Ovary (tissue), 7 donors: ENCODE measurements at regions not wholly inside any gene's neighbourhood (a gene's known extent, or its start where the extent isn't known, plus 50 kb on each side); places are given as distances from the start of the nearest gene placed in this dataset.

Experiments
- DNase-seq, 5 donors: peaks; one replicate each; pipeline ENCODE4 v3.0.0-alpha.2; 2019 to 2020
- H3K27ac ChIP-seq, 2 donors: fragments of 200-600 bp; one replicate each; pipeline versions ENCODE4 v1.5.1 to v1.8.0; 2019 to 2022
- H3K27me3 ChIP-seq: fragments of 200-600 bp; one replicate; pipeline ENCODE4 v1.8.0; 2022
- H3K36me3 ChIP-seq: fragments of 200-600 bp; sonication (generic); one replicate; pipeline ENCODE4 v1.5.1; 2019
- H3K4me1 ChIP-seq: one replicate; pipeline ENCODE4 v1.8.1; 2013; ENCODE audit warnings: mild to moderate bottlenecking, moderate library complexity; ENCODE audit not compliant: insufficient read depth
- H3K4me3 ChIP-seq: fragments of 200-600 bp; sonication (generic); one replicate; pipeline ENCODE4 v1.5.1; 2017
- H3K9me3 ChIP-seq, 2 donors: fragments of 200-600 bp in 1 of 2; sonication (generic) in 1 of 2; one replicate each; pipeline versions ENCODE4 v1.5.1 to v1.8.1; 2013 to 2019; ENCODE audit warnings: mild to moderate bottlenecking in 1 of 2, moderate library complexity in 1 of 2
- CTCF ChIP-seq, 3 donors: fragments of 450-650 bp in 2 of 3; fragments of 200-600 bp in 1 of 3; IDR thresholded peaks; one replicate each; pipeline versions ENCODE4 v1.5.1 to v1.8.0; 2016 to 2022; ENCODE audit warnings: antibody characterized with exemption in 3 of 3, mild to moderate bottlenecking in 1 of 3
- EP300 ChIP-seq: sonication (generic); formaldehyde crosslinking; IDR thresholded peaks from one replicate; pipeline ENCODE4 v1.6.1; 2017; ENCODE audit warnings: antibody characterized with exemption
- POLR2A ChIP-seq: fragments of 450-650 bp; IDR thresholded peaks from one replicate; pipeline ENCODE4 v1.6.1; 2017; ENCODE audit warnings: antibody characterized with exemption, mild to moderate bottlenecking, moderate library complexity
- WGBS, 3 donors: extraction: QIAGEN DNeasy Blood & Tissue Kit in 1 of 3; methylation state at CpG; one replicate each; pipeline versions ENCODE4 v1.1.5 to v1.1.7; 2013 to 2017; 5-methylcytosine and 5-hydroxymethylcytosine counted together
- intact Hi-C, 4 donors: fragments of 100-400 bp; cut with DNase I; formaldehyde crosslinking; loops; one replicate each; pipeline versions ENCODE4 v1.11.0 to v1.15.1; 2022 to 2023
- donor health status: DM: no; HTN: no; CAD: no; lungs with moderate emphysema.
- donor health status: DM: no; HTN: no; CAD: no.
- donor health status: Bipolar disorder and iron deficiency.
- donor health status: DM: no; HTN: no; CAD: no.
- donor health status: DM: yes; HTN: yes; CAD: no.

GRCh38 chr11:22476589-22476988 is 138.4 kb downstream of the SLC17A6 start:
- Histone ChIP-seq H3K36me3 (no peaks in the 10 kb centered on the region), H3K9me3 (no peaks in the 10 kb centered on the region), H3K27ac (no peak overlapping the region), H3K4me3 (no peak overlapping the region), H3K27me3 (no peaks in the 10 kb centered on the region), H3K4me1 (no peaks in the 10 kb centered on the region)
- intact Hi-C loops: no loop called here
- no peak for DNase-seq
- WGBS, 3 donors: 78 to 86% (median 80%) methylated on average over 3 of the region's 3 CpGs
- TF ChIP-seq POLR2A (no peak), EP300 (no peak), CTCF (IDR thresholded peaks at IDR 0.05) (no peak)

GRCh38 chr11:22474616-22475015 is 136.4 kb downstream of the SLC17A6 start:
- Histone ChIP-seq H3K9me3 (no peaks in the 10 kb centered on the region), H3K27me3 (no peaks in the 10 kb centered on the region), H3K36me3 (no peaks in the 10 kb centered on the region), H3K4me1 (no peaks in the 10 kb centered on the region), H3K27ac (no peak overlapping the region), H3K4me3 (no peak overlapping the region)
- no peak for DNase-seq
- TF ChIP-seq POLR2A (no peak), CTCF (IDR thresholded peaks at IDR 0.05) (no peak), EP300 (no peak)
- intact Hi-C loops: no loop called here
- WGBS, 3 donors: 81 to 85% (median 82%) methylated on average over 4 of the region's 4 CpGs

- intact Hi-C loops: no loop called here
- TF ChIP-seq POLR2A (no peak), CTCF (IDR thresholded peaks at IDR 0.05) (no peak), EP300 (no peak)
- Histone ChIP-seq H3K27ac (no peak overlapping the region), H3K4me3 (no peak overlapping the region), H3K9me3 (no peaks in the 10 kb centered on the region), H3K27me3 (no peaks in the 10 kb centered on the region), H3K4me1 (no peaks in the 10 kb centered on the region), H3K36me3 (no peaks in the 10 kb centered on the region)
- no peak for DNase-seq
- WGBS, 3 donors: 85 to 92% (median 87%) methylated on average over 1 of the region's 1 CpG
Observed at GRCh38 chr11:22473586-22473985, 135.4 kb downstream of the SLC17A6 start.

GRCh38 chr11:22472306-22472705 is 134.1 kb downstream of the SLC17A6 start:
- no peak for DNase-seq
- TF ChIP-seq POLR2A: no peak
- no peak for TF ChIP-seq EP300
- TF ChIP-seq CTCF (IDR thresholded peaks at IDR 0.05): no peak
- H3K4me1 ChIP-seq: no peaks in the 10 kb centered on the region
- intact Hi-C loops: no loop called here
- H3K9me3 ChIP-seq: no peaks in the 10 kb centered on the region
- no peak overlapping the region for H3K4me3 ChIP-seq
- 81 to 86% (median 85%) methylated on average over 7 of the region's 7 CpGs for WGBS, 3 donors
- H3K36me3 ChIP-seq: no peaks in the 10 kb centered on the region
- H3K27me3 ChIP-seq: no peaks in the 10 kb centered on the region
- H3K27ac ChIP-seq: no peak overlapping the region

- 12 to 32% (median 15%) methylated on average over 2 of the region's 2 CpGs for WGBS, 3 donors
- H3K9me3 ChIP-seq: no peaks in the 10 kb centered on the region
- H3K27me3 ChIP-seq: no peaks in the 10 kb centered on the region
- DNase-seq: no peak
- no peak for TF ChIP-seq POLR2A
- TF ChIP-seq CTCF (IDR thresholded peaks at IDR 0.05): no peak
- no peak for TF ChIP-seq EP300
- no peaks in the 10 kb centered on the region for H3K4me1 ChIP-seq
- intact Hi-C loops: no loop called here
- H3K27ac ChIP-seq: no peak overlapping the region
- H3K36me3 ChIP-seq: no peaks in the 10 kb centered on the region
- no peak overlapping the region for H3K4me3 ChIP-seq
Observed at GRCh38 chr11:22471385-22471784, 133.2 kb downstream of the SLC17A6 start.
